ENCODE measurements at regions not wholly inside any gene's neighbourhood (a gene's known extent, or its start where the extent isn't known, plus 50 kb on each side); places are given as distances from the start of the nearest gene placed in this dataset.

DNA sequence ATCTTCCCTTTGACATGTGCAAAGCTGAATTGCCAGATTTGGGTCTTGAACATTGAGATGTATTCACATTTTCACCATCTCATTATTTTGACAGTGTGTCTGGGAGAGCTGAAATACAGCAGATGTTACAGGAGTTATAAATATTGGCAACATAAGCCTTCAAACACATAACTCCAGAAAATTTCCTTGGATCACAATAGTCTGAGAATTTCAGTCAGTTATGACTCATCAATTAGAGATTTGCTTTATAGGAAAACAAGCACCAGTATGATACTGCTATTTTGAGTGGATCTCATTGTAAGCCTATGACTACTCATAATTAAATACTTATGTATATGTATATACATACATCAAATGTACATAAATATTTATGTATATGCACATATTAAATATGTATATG lies 1171.8 kb downstream of the AMY1C start:
- no peaks in the 10 kb centered on the region for H3K36me3 ChIP-seq
- H3K4me1 ChIP-seq, result no peaks in the 10 kb centered on the region
- no peak overlapping the region for H3K27ac ChIP-seq
- intact Hi-C loops (cut with DNase I), result no loop called here
- DNase-seq (no peak), ATAC-seq (no peak), FAIRE-seq (no peak)
- no peaks in the 10 kb centered on the region for H3K27me3 ChIP-seq
- no peaks in the 10 kb centered on the region for H3K9me3 ChIP-seq
- no peak overlapping the region for H3K4me3 ChIP-seq
- TF ChIP-seq CTCF (IDR thresholded peaks at IDR 0.05), result no peak

DNA sequence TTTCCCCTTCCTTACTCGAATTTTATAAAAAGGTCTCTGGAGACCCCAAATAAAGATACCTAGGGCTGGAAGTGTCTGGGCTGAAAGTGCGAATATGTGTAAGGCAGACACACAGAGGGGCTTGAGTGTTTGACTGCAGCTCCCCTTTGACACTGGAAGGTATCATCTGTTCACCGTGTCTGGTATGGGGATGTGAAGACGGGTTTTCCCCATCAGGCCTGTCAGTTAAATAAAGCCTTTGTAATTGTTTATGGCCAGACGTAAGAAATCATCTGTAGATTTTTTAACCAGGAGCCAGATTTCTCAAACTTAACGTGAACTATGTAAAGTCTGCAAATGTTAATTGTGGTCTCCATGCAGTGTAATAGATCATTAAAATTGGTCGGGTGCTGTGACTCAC lies 1173.4 kb downstream of the AMY1C start:
- Histone ChIP-seq H3K4me1 (no peaks in the 10 kb centered on the region), H3K9me3 (no peaks in the 10 kb centered on the region), H3K4me3 (no peak overlapping the region), H3K27ac (no peak overlapping the region), H3K27me3 (no peaks in the 10 kb centered on the region), H3K36me3 (no peaks in the 10 kb centered on the region)
- WGBS, 2 donors, result 52 to 64% methylated on average over 7 of the region's 7 CpGs
- ATAC-seq (no peak), FAIRE-seq (no peak), DNase-seq (no peak)
- TF ChIP-seq CTCF (IDR thresholded peaks at IDR 0.05), result no peak
- intact Hi-C loops (cut with DNase I), result no loop called here

- intact Hi-C loops (cut with DNase I), result no loop called here
- Histone ChIP-seq H3K27ac (no peak overlapping the region), H3K27me3 (no peaks in the 10 kb centered on the region), H3K9me3 (no peaks in the 10 kb centered on the region), H3K4me3 (no peak overlapping the region), H3K4me1 (no peaks in the 10 kb centered on the region), H3K36me3 (no peaks in the 10 kb centered on the region)
- DNase-seq (no peak), FAIRE-seq (no peak), ATAC-seq (no peak)
- no peak for TF ChIP-seq CTCF (IDR thresholded peaks at IDR 0.05)
- 78 to 88% methylated on average over 1 of the region's 1 CpG for WGBS, 2 donors
Measured at GRCh38 chr1:104929280-104929679, 1179.6 kb downstream of the AMY1C start.

- intact Hi-C loops (cut with DNase I), result no loop called here
- no peaks in the 10 kb centered on the region for H3K36me3 ChIP-seq
- 63 to 76% methylated on average over 13 of the region's 13 CpGs for whole genome bisulfite sequencing, 2 donors
- no peak for TF ChIP-seq CTCF (IDR thresholded peaks at IDR 0.05)
- no peak overlapping the region for H3K27ac ChIP-seq
- H3K4me1 ChIP-seq, result no peaks in the 10 kb centered on the region
- FAIRE-seq (no peak), DNase-seq (peak in 1 of 6 donors; percentile 45), ATAC-seq (no peak)
- H3K27me3 ChIP-seq, result no peaks in the 10 kb centered on the region
- no peak overlapping the region for H3K4me3 ChIP-seq
- no peaks in the 10 kb centered on the region for H3K9me3 ChIP-seq
Measured at GRCh38 chr1:104932030-104932915, 1182.6 kb downstream of the AMY1C start.

- no peaks in the 10 kb centered on the region for H3K4me1 ChIP-seq
- FAIRE-seq, result no peak
- H3K9me3 ChIP-seq, result no peaks in the 10 kb centered on the region
- no peak for ATAC-seq
- intact Hi-C loops (cut with DNase I), result no loop called here
- H3K36me3 ChIP-seq, result no peaks in the 10 kb centered on the region
- H3K4me3 ChIP-seq, result no peak overlapping the region
- TF ChIP-seq CTCF (IDR thresholded peaks at IDR 0.05), result no peak
- no peak overlapping the region for H3K27ac ChIP-seq
- WGBS, 2 donors, result 64 to 75% methylated on average over 14 of the region's 14 CpGs
- no peaks in the 10 kb centered on the region for H3K27me3 ChIP-seq
- no peak for DNase-seq
Measured at GRCh38 chr1:104932949-104933679, 1183.4 kb downstream of the AMY1C start.

All from pancreas (tissue), 10 donors.